HG02571 (cell line): ENCODE measurements at regions not wholly inside any gene's neighbourhood (a gene's known extent, or its start where the extent isn't known, plus 50 kb on each side); places are given as distances from the start of the nearest gene placed in this dataset.

Source experiments
- ATAC-seq: cut with Tn5 transposase; IDR thresholded peaks from one replicate; pipeline ENCODE4 v1.9.1; 2021; ENCODE audit warnings: mild to moderate bottlenecking, moderate library complexity; ENCODE audit not compliant: unreplicated experiment

GRCh38 chr21:31566611-31567010 is 92.9 kb upstream of the SOD1 start:
- no peak for ATAC-seq

DNA sequence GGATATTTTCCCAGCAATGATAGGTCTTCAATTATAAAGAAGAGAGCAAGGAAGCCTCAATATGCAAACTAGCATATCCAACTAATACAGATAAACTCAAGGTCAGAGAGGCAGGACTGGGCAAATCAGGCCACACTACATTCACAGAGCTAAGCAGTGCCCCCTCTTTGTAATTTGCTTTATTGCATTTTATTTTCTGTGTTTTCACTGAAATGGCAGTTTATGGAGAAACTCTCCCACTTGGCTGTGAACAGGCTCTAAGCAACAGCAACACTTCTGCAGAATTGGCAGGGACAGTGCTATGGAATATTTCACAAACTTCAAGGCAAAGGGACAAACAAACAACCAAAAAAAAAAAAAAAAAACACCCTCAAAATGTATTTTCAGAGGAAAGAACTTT is 93.4 kb upstream of the SOD1 start:
- ATAC-seq, result no peak

DNA sequence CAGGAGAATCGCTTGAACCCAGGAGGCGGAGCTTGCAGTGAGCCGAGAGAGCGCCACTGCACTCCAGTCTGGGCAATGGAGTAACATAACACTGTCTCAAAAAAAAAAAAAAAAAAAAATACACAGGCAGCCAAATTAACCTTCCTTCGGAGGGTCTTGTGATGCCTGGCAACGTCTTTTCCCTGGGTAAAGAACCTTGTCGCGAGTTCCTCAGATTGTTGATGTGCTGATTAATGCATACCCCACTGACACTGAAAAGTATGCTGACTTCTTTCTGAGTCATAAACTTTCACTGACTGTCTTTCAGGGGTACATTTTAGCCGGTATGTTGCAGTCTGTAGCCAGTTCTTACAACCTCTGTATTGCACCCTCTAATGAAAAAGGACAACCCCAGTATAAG is 95.1 kb upstream of the SOD1 start:
- ATAC-seq, result no peak

DNA sequence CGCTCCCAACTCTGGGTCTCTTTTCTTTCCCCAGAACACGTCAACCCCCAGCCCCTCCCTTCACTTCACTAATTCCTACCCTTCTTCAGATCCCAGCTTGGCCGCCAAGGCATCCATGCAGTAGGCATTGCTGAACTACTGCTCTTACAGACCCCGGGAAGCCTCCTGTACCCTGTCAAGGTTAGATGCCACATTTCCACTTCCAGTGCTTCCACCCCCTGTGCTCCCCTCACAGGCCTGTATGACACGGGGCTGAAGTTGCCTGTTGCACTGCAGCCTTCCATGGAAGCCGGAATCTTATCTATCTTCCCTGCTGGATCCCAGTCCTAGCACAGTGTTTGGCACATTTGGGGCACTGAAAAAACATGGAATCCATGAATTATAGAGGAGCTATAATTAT is 99.0 kb upstream of the SOD1 start:
- no peak for ATAC-seq

GRCh38 chr21:31559368-31560119 is 99.9 kb upstream of the SOD1 start:
- peak; percentile 65 for ATAC-seq

GRCh38 chr21:31558962-31559367 is 100.5 kb upstream of the SOD1 start:
- peak; percentile 72 for ATAC-seq

DNA sequence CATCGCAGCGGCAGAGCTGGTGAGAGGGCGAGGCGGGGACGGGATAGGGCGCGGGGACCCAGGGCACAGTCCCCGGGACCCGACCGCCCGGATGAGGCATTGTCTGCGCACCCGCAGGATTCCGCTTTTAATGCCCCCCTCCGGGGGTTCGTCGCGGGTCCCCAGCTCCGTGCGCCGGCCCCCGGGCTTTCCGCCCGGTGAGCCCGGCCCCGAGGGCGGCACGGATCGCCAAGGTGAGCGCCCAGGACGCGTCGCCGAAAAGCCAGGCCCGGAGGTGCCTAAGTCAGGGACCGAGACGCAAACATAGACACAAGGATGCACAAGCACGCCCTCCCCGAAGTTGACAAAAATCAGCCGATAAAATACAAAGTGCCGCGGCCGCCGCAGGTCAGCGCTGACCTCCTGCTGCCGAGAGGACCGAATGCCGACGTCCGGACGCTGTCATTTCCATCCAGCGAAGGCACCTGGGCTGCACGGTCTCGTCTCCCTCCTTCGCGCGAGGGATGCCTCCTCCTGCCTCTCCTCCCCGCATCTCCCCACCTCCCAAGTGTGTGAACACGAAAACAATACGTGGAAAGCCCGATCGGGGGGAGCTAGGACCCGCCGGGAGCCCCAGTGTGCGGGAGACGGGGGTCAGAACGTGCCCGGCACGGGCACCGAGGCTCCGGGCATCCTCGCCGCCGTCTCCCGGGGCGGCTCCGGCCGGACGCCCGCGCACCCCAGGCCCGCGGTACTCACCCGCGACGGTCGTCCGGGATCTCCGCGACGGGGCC is 101.1 kb upstream of the SOD1 start:
- peak; percentile 4 for ATAC-seq

DNA sequence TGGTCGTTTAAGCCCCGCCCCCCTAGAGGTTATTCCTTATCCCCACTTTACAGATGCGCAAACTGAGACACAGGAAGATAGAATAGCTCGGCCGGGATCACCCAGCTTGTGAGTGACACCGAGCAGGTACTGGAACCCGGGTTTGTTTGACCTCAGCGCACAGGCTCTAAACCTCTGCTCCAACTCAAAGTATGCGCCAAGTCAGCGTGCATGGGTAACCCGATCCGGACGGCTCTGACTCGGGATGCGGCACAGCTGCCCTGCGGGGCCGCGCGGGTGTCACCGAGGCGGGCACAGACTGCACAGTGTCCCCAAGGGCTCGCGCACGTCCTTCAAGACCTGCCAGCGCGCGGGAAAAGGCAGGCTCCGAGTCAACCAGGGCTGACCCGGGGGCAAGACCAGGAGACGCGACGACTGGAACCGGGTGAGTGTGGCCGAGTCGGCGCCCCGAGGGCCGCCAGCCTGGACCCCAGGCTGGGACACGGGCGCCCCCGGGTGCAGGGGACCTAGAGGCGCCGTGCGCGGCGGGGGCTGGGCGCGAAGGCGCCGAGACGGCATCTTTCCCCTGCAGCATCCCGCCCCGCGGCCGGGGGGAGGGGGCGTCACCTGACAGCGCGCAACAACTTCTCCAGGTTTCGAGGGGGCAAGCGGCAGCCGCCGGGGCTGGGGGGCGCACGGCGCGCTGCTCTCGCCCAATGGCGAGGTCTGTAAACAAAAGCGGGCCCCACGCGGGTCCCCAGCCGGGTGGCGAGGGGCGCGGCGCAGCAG is 101.9 kb upstream of the SOD1 start:
- no peak for ATAC-seq

GRCh38 chr21:31556662-31557061 is 102.8 kb upstream of the SOD1 start:
- no peak for ATAC-seq

GRCh38 chr21:31555741-31556191 is 103.7 kb upstream of the SOD1 start:
- no peak for ATAC-seq

DNA sequence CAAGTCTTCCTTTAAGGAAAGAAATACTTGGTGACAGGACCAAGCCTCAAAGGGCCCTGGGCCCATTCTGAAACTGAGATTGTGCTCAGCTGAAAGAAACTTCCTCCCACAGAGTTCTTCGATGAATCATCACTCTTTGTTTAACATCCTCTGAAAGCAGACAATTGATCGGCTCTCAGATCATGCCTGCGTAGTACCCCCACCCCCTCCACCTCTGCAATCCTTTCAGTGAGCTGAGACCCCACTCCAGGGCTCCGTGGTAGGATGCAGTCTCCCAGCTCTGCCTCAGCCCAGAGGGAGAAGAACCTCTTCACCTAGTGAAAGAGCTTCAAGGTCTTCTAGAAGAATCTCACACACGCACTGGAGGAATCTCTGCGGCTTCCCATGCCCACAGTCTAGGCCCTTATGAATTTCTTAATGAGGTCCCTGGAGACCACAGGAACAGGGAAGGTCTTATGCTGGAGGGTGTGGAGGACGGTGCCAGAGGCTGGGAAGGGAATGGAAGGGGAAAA is 104.9 kb upstream of the SOD1 start:
- ATAC-seq, result peak; percentile 60

- ATAC-seq, result no peak
These were observed 105.6 kb upstream of the SOD1 start for GRCh38 chr21:31553926-31554325.

GRCh38 chr21:31553461-31553860 is 106.0 kb upstream of the SOD1 start:
- ATAC-seq, result no peak

- ATAC-seq, result peak; percentile 42
These were observed 106.7 kb upstream of the SOD1 start for GRCh38 chr21:31552826-31553225.

GRCh38 chr21:31550070-31550469 is 109.4 kb upstream of the SOD1 start:
- ATAC-seq, result no peak

DNA sequence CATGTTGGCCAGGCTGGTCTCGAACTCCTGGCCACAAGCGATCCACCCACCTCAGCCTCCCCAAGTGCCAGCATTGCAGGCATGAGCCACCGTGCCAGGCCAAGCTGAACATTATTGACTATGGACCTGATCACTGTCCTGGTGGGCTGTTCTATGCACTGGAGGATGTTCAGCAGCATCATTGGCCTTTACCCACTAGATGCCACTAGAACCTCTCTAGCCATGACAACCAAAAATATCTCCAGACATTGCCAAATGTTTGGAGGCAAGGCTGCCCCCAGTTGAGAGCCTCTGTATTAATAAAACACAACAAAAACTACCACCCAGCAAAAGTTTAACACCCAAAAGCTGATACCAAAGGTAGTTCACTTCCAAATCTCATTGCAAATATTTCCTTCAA is 110.8 kb upstream of the SOD1 start:
- ATAC-seq, result no peak

DNA sequence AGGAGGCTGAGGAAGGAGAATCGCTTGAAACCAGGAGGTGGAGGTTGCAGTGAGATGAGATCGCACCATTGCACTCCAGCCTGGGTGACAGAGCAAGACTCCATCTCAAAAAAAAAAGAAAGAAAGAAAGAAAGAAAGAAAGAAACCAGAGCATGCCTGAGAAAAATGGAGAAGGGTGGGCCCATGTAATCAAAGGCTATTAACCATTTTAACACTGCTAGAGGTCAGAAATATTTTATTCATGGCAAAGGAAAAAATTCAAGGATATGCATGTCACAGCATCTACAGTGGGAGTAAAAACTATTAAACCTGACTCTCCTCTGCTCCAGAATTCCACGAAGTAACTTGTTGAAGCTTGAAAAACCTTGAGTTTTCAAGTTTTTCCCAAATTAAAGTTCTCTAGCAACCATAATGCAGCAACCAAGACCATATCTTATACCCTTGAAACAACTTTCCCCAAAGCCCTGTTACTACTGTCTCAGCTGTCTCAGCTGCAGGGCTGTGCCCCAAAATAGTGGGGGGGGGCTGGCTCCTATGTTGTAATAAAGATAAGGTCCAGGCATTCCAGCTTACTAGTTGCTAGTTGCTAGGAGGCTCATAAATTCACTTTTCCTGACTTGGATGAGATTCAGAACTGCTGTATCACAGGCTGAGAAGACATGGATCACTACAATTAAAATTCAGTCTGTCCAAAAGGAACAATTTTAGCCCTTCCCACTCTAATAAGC is 112.9 kb upstream of the SOD1 start:
- ATAC-seq, result no peak

GRCh38 chr21:31545036-31545435 is 114.5 kb upstream of the SOD1 start:
- no peak for ATAC-seq

DNA sequence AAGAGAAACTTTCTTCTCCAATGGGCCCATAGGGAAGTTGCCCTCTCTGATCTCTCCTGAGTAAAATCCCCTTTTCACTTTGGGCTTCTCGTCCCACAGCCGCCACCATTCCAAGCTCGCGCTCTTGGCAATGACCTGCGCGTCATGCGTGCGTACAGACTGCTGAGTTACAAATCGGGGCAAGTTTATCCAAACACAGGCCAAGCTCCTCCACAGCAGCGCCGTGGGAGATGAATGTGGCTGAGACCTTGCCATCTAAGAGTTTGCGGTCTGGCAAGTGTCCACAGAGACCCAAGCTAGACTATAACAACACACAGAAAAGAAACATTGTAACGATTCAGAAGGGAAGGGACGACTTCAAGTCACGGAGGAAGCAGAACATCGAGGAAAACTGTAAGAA is 116.3 kb upstream of the SOD1 start:
- no peak for ATAC-seq

DNA sequence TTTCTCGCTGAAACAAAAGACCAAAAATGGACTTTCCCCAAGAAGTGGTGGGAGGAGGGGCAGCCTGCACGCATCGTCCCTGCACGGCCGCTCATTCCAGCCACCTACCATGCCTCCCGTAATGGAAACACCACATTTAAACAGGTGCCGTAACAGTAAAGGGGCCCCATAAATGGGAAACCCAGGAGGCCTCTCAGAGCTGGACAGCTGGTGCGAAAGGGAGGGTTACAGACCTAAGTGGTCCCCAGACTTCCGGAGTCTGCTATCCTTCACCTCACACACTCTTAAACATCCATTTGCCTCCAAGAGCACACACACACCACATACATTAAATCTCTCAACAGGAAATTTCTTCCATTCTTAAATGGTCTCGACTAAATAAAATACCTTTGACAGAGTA is 120.7 kb upstream of the SOD1 start:
- no peak for ATAC-seq
